Hepatocyte (in vitro differentiated cells): ENCODE measurements at regions not wholly inside any gene's neighbourhood (a gene's known extent, or its start where the extent isn't known, plus 50 kb on each side); places are given as distances from the start of the nearest gene placed in this dataset.

Experiments used
- CTCF ChIP-seq: fragments of 200-600 bp; sonication (generic); IDR thresholded peaks from 2 replicates; pipeline ENCODE4 v1.5.1; 2016; ENCODE audit warnings: antibody characterized with exemption, mild to moderate bottlenecking; ENCODE audit not compliant: poor library complexity
- EZH2 ChIP-seq: fragments of 200-600 bp; sonication (generic); IDR thresholded peaks from 2 replicates; pipeline ENCODE4 v1.6.1; 2016; ENCODE audit warnings: antibody characterized with exemption, mild to moderate bottlenecking, borderline replicate concordance

GRCh38 chrX:1124531-1124930 is 87.9 kb downstream of the CRLF2 start:
- TF ChIP-seq CTCF (no peak), EZH2 (no peak)
